Body of pancreas (tissue), 4 donors: ENCODE measurements at regions not wholly inside any gene's neighbourhood (a gene's known extent, or its start where the extent isn't known, plus 50 kb on each side); places are given as distances from the start of the nearest gene placed in this dataset.

Experiments
- CTCF ChIP-seq, 7 experiments: fragments of 450-650 bp in 4 of 7; fragments of 200-600 bp in 3 of 7; sonication (generic) in 3 of 7; IDR thresholded peaks; one replicate each; pipeline ENCODE4 v1.5.1; 2016 to 2019; ENCODE audit warnings: antibody characterized with exemption in 7 of 7
- POLR2A ChIP-seq, 3 donors: fragments of 450-650 bp; IDR thresholded peaks; one replicate each; pipeline ENCODE4 v1.6.1; 2016; ENCODE audit warnings: antibody characterized with exemption in 3 of 3, mild to moderate bottlenecking in 2 of 3

DNA sequence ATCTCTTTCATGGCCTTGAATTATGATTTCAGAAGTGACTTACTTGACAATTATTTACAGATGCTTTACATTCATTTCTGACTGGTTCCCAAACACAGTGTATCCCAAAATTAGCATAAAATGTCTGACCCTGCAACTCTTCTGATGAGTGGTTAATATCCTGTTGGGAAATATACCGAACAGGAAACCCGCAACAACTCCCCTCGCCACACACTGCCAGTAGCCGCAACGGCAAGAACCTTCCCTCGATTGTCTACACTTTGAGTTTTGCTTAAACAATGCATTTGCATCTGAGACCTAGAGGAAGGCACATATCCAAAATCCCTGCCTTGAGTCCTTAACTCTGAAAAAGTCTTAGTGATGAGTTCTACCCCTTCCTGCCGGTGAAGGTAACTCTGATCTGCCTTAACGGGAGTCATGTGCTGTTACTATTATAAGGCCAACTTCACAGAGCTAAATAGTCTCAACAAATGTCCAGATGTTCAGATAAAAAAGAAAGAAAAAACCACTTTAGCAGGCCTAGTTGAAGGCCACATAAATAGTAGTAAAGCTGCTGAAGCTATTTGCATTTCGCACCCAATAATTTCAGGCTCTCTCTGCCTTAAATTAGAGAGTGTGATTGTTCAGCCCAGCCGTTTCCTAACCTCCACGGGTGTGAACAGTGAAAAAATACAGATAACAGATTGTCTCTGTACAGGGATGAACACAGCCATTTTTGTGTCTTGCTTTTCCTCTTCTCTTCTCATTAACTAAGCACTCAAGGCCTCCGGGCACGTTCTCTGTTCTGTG, 321.1 kb downstream of the HS3ST3B1 start:
- TF ChIP-seq POLR2A (IDR thresholded peaks at IDR 0.05) (no peak), CTCF (IDR thresholded peaks at IDR 0.05) (no peak)
